Thoracic aorta (tissue), 2 donors: ENCODE measurements at regions not wholly inside any gene's neighbourhood (a gene's known extent, or its start where the extent isn't known, plus 50 kb on each side); places are given as distances from the start of the nearest gene placed in this dataset.

ENCODE experiments used
- ATAC-seq: fragments of 150-250 bp; one replicate; pipeline ENCODE4 v1.8.0; 2017; ENCODE audit warnings: low read depth; ENCODE audit not compliant: insufficient number of reproducible peaks, low FRiP score
- DNase-seq: peaks from one replicate; pipeline ENCODE4 v3.0.0-alpha.2; 2020; ENCODE audit warnings: low spot score
- H3K27ac ChIP-seq, 2 donors: fragments of 200-600 bp; sonication (generic); 1 replicate in 1 of 2; 2 replicates in 1 of 2; pipeline ENCODE4 v1.5.1; 2016; ENCODE audit warnings: mild to moderate bottlenecking in 2 of 2, moderate library complexity in 2 of 2
- H3K27me3 ChIP-seq: fragments of 200-600 bp; sonication (generic); replicated peaks from 2 replicates; pipeline ENCODE4 v1.6.0; 2016; ENCODE audit warnings: mild to moderate bottlenecking; ENCODE audit not compliant: insufficient read depth
- H3K36me3 ChIP-seq: fragments of 200-600 bp; sonication (generic); one replicate; pipeline ENCODE4 v1.5.1; 2016
- H3K4me1 ChIP-seq, 2 donors: fragments of 200-600 bp; sonication (generic); 1 replicate in 1 of 2; 2 replicates in 1 of 2; pipeline versions ENCODE4 v1.5.1 to v1.6.0; 2016; ENCODE audit warnings: low read depth in 2 of 2, mild to moderate bottlenecking in 1 of 2; ENCODE audit not compliant: control insufficient read depth in 1 of 2
- H3K4me3 ChIP-seq: fragments of 200-600 bp; sonication (generic); 2 replicates; pipeline ENCODE4 v1.5.1; 2016; ENCODE audit warnings: mild to moderate bottlenecking
- H3K9me3 ChIP-seq: fragments of 200-600 bp; sonication (generic); 2 replicates; pipeline ENCODE4 v1.5.1; 2016
- CTCF ChIP-seq: fragments of 200-600 bp; sonication (generic); IDR thresholded peaks from one replicate; pipeline ENCODE4 v1.5.1; 2019; ENCODE audit warnings: antibody characterized with exemption

DNA sequence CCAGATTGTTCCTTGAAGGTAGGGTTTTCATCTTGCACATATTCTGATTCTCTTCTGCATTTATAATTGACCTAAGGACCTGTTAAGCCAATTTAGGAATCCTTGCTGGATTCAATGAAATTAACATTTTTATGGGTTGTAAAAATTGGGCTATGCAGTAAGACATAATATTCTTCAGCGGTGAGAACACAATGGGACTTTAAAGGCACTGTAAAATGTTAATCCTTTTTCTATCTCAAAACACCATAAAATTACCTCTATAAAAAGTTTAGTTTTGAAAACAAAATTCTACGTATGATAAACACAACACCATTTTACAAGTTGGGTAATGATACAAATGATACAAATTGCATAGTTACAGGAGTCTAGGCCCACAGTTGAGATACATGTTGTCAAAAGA is 169.2 kb upstream of the DTNA start:
- TF ChIP-seq CTCF = no peak
- H3K4me1 ChIP-seq = no peaks in the 10 kb centered on the region
- no peaks in the 10 kb centered on the region for H3K27me3 ChIP-seq
- DNase-seq (no peak), ATAC-seq (no peak)
- no peaks in the 10 kb centered on the region for H3K36me3 ChIP-seq
- no peak overlapping the region for H3K27ac ChIP-seq
- no peaks in the 10 kb centered on the region for H3K9me3 ChIP-seq
- no peak overlapping the region for H3K4me3 ChIP-seq

- no peak for TF ChIP-seq CTCF
- Histone ChIP-seq H3K27ac (no peak overlapping the region), H3K9me3 (no peaks in the 10 kb centered on the region), H3K36me3 (no peaks in the 10 kb centered on the region), H3K27me3 (no peaks in the 10 kb centered on the region), H3K4me3 (no peak overlapping the region), H3K4me1 (no peaks in the 10 kb centered on the region)
- no peak for ATAC-seq
- no peak for DNase-seq
Measured at GRCh38 chr18:34542625-34543024, 167.5 kb upstream of the DTNA start.

DNA sequence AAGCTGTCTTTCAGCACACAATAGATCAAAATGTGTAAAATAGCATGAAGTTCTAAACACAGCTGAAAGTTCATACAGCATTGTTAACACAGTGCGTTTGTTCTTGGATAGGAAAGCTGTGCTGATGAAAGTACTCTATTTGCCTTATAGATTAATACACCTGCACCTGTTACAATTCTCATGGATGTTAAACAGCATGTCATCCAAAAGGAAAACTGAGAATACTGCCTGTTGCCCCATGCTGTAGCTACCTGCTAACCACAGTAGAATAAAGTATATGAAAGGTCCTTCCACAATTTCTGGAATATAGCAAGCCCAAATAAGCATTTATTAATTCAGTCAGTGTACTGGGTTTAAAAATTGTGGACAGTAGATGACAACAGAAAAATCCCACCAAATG is 166.7 kb upstream of the DTNA start:
- H3K27ac ChIP-seq = no peak overlapping the region
- no peak for DNase-seq
- no peak overlapping the region for H3K4me3 ChIP-seq
- H3K36me3 ChIP-seq = no peaks in the 10 kb centered on the region
- no peaks in the 10 kb centered on the region for H3K4me1 ChIP-seq
- no peaks in the 10 kb centered on the region for H3K27me3 ChIP-seq
- no peak for TF ChIP-seq CTCF
- H3K9me3 ChIP-seq = no peaks in the 10 kb centered on the region
- ATAC-seq = no peak

- Histone ChIP-seq H3K4me1 (no peaks in the 10 kb centered on the region), H3K9me3 (no peaks in the 10 kb centered on the region), H3K36me3 (no peaks in the 10 kb centered on the region), H3K27ac (no peak overlapping the region), H3K4me3 (no peak overlapping the region), H3K27me3 (no peaks in the 10 kb centered on the region)
- no peak for TF ChIP-seq CTCF
- no peak for ATAC-seq
- DNase-seq = no peak
Measured at GRCh38 chr18:34543945-34544344, 166.2 kb upstream of the DTNA start.

DNA sequence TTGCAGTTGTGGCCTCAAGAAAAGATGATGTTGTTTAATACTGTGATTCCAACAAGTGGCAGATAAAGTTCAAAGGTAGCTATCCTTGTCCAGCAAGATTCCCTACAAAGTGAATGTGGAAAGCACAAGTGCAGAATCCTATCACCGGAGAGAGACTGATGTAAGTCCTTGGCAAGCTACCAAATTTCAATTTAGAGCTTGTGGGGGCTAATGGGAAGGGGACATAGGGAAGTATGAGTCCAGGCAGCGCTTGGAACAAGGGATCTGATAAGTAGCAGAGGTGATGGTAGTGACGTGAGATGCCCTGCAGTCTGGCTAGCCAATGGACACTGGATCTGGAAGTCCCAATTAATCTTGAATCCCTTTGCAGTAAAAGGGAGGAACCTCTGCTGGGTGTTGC is 165.2 kb upstream of the DTNA start:
- Histone ChIP-seq H3K4me1 (no peaks in the 10 kb centered on the region), H3K27me3 (no peaks in the 10 kb centered on the region), H3K36me3 (no peaks in the 10 kb centered on the region), H3K9me3 (no peaks in the 10 kb centered on the region), H3K27ac (no peak overlapping the region), H3K4me3 (no peak overlapping the region)
- ATAC-seq (no peak), DNase-seq (no peak)
- no peak for TF ChIP-seq CTCF
